ENCODE measurements at regions not wholly inside any gene's neighbourhood (a gene's known extent, or its start where the extent isn't known, plus 50 kb on each side); places are given as distances from the start of the nearest gene placed in this dataset.

- Histone ChIP-seq H3K36me3 (no peaks in the 10 kb centered on the region), H3K27me3 (no peaks in the 10 kb centered on the region), H3K9me3 (no peaks in the 10 kb centered on the region), H3K27ac (no peak overlapping the region), H3K4me3 (no peak overlapping the region), H3K4me1 (no peaks in the 10 kb centered on the region)
- intact Hi-C loops (cut with DNase I), result no loop called here
- TF ChIP-seq CTCF (IDR thresholded peaks at IDR 0.05), result no peak
- no peak for DNase-seq (ENCODE audit: low spot score in 2 of 2)
These were observed 1101.5 kb upstream of the MIR17HG start for GRCh38 chr13:90246005-90246404.

- Histone ChIP-seq H3K4me1 (no peaks in the 10 kb centered on the region), H3K4me3 (no peak overlapping the region), H3K27ac (no peak overlapping the region), H3K27me3 (no peaks in the 10 kb centered on the region), H3K9me3 (no peaks in the 10 kb centered on the region), H3K36me3 (no peaks in the 10 kb centered on the region)
- intact Hi-C loops (cut with DNase I), result no loop called here
- no peak for TF ChIP-seq CTCF (IDR thresholded peaks at IDR 0.05)
- DNase-seq (ENCODE audit: low spot score in 2 of 2), result no peak
These were observed 1100.7 kb upstream of the MIR17HG start for GRCh38 chr13:90246687-90247345.

- intact Hi-C loops (cut with DNase I), result no loop called here
- TF ChIP-seq CTCF (IDR thresholded peaks at IDR 0.05), result no peak
These were observed 1093.7 kb upstream of the MIR17HG start for GRCh38 chr13:90253806-90254205.

GRCh38 chr13:90254437-90254836 lies 1093.0 kb upstream of the MIR17HG start:
- Histone ChIP-seq H3K4me3 (no peak overlapping the region), H3K27ac (no peak overlapping the region), H3K27me3 (no peaks in the 10 kb centered on the region), H3K9me3 (no peaks in the 10 kb centered on the region), H3K4me1 (no peaks in the 10 kb centered on the region), H3K36me3 (no peaks in the 10 kb centered on the region)
- no peak for DNase-seq (ENCODE audit: low spot score in 2 of 2)
- intact Hi-C loops (cut with DNase I), result no loop called here
- TF ChIP-seq CTCF (IDR thresholded peaks at IDR 0.05), result no peak

More at GRCh38 chr13:90253806-90254205, 1093.7 kb upstream of the MIR17HG start:
- no peak overlapping the region for H3K27ac ChIP-seq
- no peaks in the 10 kb centered on the region for H3K36me3 ChIP-seq
- no peaks in the 10 kb centered on the region for H3K27me3 ChIP-seq
- no peaks in the 10 kb centered on the region for H3K9me3 ChIP-seq
- H3K4me3 ChIP-seq, result no peak overlapping the region
- no peaks in the 10 kb centered on the region for H3K4me1 ChIP-seq
- no peak for DNase-seq (ENCODE audit: low spot score in 2 of 2)

- H3K9me3 ChIP-seq, result no peaks in the 10 kb centered on the region
- no peaks in the 10 kb centered on the region for H3K4me1 ChIP-seq
- H3K27me3 ChIP-seq, result no peaks in the 10 kb centered on the region
- no peak overlapping the region for H3K4me3 ChIP-seq
- H3K27ac ChIP-seq, result no peak overlapping the region
- no peak for TF ChIP-seq CTCF (IDR thresholded peaks at IDR 0.05)
- DNase-seq (ENCODE audit: low spot score in 2 of 2), result no peak
- intact Hi-C loops (cut with DNase I), result no loop called here
- H3K36me3 ChIP-seq, result no peaks in the 10 kb centered on the region
These were observed 1090.7 kb upstream of the MIR17HG start for GRCh38 chr13:90256746-90257145.

GRCh38 chr13:90258129-90258528 lies 1089.4 kb upstream of the MIR17HG start:
- Histone ChIP-seq H3K4me3 (no peak overlapping the region), H3K27ac (no peak overlapping the region), H3K4me1 (no peaks in the 10 kb centered on the region), H3K27me3 (no peaks in the 10 kb centered on the region), H3K9me3 (no peaks in the 10 kb centered on the region), H3K36me3 (no peaks in the 10 kb centered on the region)
- no peak for TF ChIP-seq CTCF (IDR thresholded peaks at IDR 0.05)
- intact Hi-C loops (cut with DNase I), result no loop called here
- no peak for DNase-seq (ENCODE audit: low spot score in 2 of 2)
